Activated CD8-positive, alpha-beta T cell treated with anti-CD3 and anti-CD28 coated beads for 36 hours (primary cell): ENCODE measurements at regions not wholly inside any gene's neighbourhood (a gene's known extent, or its start where the extent isn't known, plus 50 kb on each side); places are given as distances from the start of the nearest gene placed in this dataset.
"Not testable (repeated sequence)": the region's sequence is repeated elsewhere in the genome, so short reads cannot be mapped to it uniquely, and the experiment has no call there.

ENCODE experiments used
- ATAC-seq: fragments of 200-7000 bp; cut with Tn5 transposase; one replicate; pipeline ENCODE4 v1.10.0; 2021; ENCODE audit warnings: mild to moderate bottlenecking, moderate library complexity
- CTCF ChIA-PET: fragments of 350-600 bp; sonication (Branson Sonifier 250); formaldehyde crosslinking; loops from one replicate; lab custom pipeline; 2021; ENCODE audit warnings: antibody characterized with exemption; lab: Charles Lee
- POLR2A ChIA-PET: fragments of 350-600 bp; sonication (Branson Sonifier 250); formaldehyde crosslinking; loops from one replicate; lab custom pipeline; 2021; ENCODE audit warnings: antibody characterized with exemption; lab: Charles Lee
- DNase-seq: peaks from one replicate; pipeline ENCODE4 v3.0.0-alpha.2; 2020
- H3K27ac Mint-ChIP-seq: one replicate; pipeline ENCODE4 v1.8.0; 2021; ENCODE audit warnings: mild to moderate bottlenecking, mixed read lengths
- H3K27me3 Mint-ChIP-seq: one replicate; pipeline ENCODE4 v1.8.0; 2021; ENCODE audit warnings: mixed read lengths
- H3K36me3 Mint-ChIP-seq: one replicate; pipeline ENCODE4 v1.8.0; 2021; ENCODE audit warnings: low read depth, mixed read lengths
- H3K4me1 Mint-ChIP-seq: one replicate; pipeline ENCODE4 v1.8.0; 2021; ENCODE audit warnings: low read depth, mixed read lengths
- H3K4me3 Mint-ChIP-seq: one replicate; pipeline ENCODE4 v1.8.0; 2021; ENCODE audit warnings: mild to moderate bottlenecking, moderate library complexity, mixed read lengths
- H3K9me3 Mint-ChIP-seq: one replicate; pipeline ENCODE4 v1.8.0; 2021; ENCODE audit warnings: mixed read lengths
- intact Hi-C: fragments of 100-400 bp; cut with micrococcal nuclease; formaldehyde crosslinking; loops from one replicate; pipeline ENCODE4 v1.10.0; 2022
- TF ChIP-seq, protein P1 (sequence below): fragments of 200-600 bp; IDR thresholded peaks from one replicate; pipeline ENCODE4 v1.8.0; 2022; ENCODE audit warnings: antibody characterized with exemption, mild to moderate bottlenecking

- H3K4me1 Mint-ChIP-seq = no peaks in the 10 kb centered on the region
- peaks cover 4% of the 10 kb centered on the region for H3K27me3 Mint-ChIP-seq
- no peak for DNase-seq
- H3K4me3 Mint-ChIP-seq = no peak overlapping the region
- CTCF ChIA-PET = no interaction called here
- ATAC-seq = no peak
- intact Hi-C loops = no loop called here
- no peak overlapping the region for H3K27ac Mint-ChIP-seq
- no peaks in the 10 kb centered on the region for H3K36me3 Mint-ChIP-seq
- TF ChIP-seq, protein P1, sequence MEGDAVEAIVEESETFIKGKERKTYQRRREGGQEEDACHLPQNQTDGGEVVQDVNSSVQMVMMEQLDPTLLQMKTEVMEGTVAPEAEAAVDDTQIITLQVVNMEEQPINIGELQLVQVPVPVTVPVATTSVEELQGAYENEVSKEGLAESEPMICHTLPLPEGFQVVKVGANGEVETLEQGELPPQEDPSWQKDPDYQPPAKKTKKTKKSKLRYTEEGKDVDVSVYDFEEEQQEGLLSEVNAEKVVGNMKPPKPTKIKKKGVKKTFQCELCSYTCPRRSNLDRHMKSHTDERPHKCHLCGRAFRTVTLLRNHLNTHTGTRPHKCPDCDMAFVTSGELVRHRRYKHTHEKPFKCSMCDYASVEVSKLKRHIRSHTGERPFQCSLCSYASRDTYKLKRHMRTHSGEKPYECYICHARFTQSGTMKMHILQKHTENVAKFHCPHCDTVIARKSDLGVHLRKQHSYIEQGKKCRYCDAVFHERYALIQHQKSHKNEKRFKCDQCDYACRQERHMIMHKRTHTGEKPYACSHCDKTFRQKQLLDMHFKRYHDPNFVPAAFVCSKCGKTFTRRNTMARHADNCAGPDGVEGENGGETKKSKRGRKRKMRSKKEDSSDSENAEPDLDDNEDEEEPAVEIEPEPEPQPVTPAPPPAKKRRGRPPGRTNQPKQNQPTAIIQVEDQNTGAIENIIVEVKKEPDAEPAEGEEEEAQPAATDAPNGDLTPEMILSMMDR = no peak
- no peaks in the 10 kb centered on the region for H3K9me3 Mint-ChIP-seq
- POLR2A ChIA-PET = no interaction called here
Observed at GRCh38 chr6:140002396-140003022, 628.1 kb upstream of the CITED2 start.

GRCh38 chr6:140001821-140002341, 627.4 kb upstream of the CITED2 start:
- H3K4me1 Mint-ChIP-seq = no peaks in the 10 kb centered on the region
- H3K27me3 Mint-ChIP-seq = peaks cover 4% of the 10 kb centered on the region
- ChIA-PET CTCF (no interaction called here), POLR2A (no interaction called here)
- TF ChIP-seq, protein P1 = no peak
- no peaks in the 10 kb centered on the region for H3K9me3 Mint-ChIP-seq
- ATAC-seq (no peak), DNase-seq (no peak)
- no peak overlapping the region for H3K27ac Mint-ChIP-seq
- no peaks in the 10 kb centered on the region for H3K36me3 Mint-ChIP-seq
- H3K4me3 Mint-ChIP-seq = no peak overlapping the region
- intact Hi-C loops = no loop called here

- Mint-ChIP-seq H3K4me3 (no peak overlapping the region), H3K4me1 (no peaks in the 10 kb centered on the region), H3K27me3 (no peaks in the 10 kb centered on the region), H3K27ac (no peak overlapping the region), H3K9me3 (no peaks in the 10 kb centered on the region), H3K36me3 (no peaks in the 10 kb centered on the region)
- ChIA-PET POLR2A (no interaction called here), CTCF (no interaction called here)
- ATAC-seq (no peak), DNase-seq (no peak)
- TF ChIP-seq, protein P1 = no peak
- intact Hi-C loops = no loop called here
Observed at GRCh38 chr6:140001005-140001404, 626.6 kb upstream of the CITED2 start.

GRCh38 chr6:139999661-140000060, 625.2 kb upstream of the CITED2 start:
- CTCF ChIA-PET, H3K27me3 Mint-ChIP-seq, H3K4me3 Mint-ChIP-seq, intact Hi-C loops, ATAC-seq, H3K4me1 Mint-ChIP-seq, DNase-seq, H3K27ac Mint-ChIP-seq, H3K9me3 Mint-ChIP-seq, POLR2A ChIA-PET, H3K36me3 Mint-ChIP-seq: not testable (repeated sequence)

DNA sequence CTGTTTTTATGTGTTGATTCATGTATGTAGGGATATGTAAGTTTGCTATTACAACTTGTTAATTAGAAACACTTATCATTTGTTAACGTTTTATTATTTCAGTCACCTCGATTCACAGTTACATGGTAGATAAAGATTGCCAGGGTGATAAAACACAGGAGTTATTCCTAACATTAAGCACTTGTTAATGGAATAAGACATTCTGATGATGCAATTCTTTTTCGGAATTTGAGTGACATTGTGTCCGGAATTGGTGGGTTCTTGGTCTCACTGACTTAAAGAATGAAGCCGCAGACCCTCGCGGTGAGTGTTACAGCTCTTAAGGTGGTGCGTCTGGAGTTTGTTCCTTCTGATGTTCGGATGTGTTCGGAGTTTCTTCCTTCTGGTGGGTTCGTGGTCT, 624.0 kb upstream of the CITED2 start:
- H3K27ac Mint-ChIP-seq, intact Hi-C loops, ATAC-seq, H3K36me3 Mint-ChIP-seq, H3K27me3 Mint-ChIP-seq, H3K4me1 Mint-ChIP-seq, DNase-seq, CTCF ChIA-PET, H3K4me3 Mint-ChIP-seq, POLR2A ChIA-PET, H3K9me3 Mint-ChIP-seq: not testable (repeated sequence)

DNA sequence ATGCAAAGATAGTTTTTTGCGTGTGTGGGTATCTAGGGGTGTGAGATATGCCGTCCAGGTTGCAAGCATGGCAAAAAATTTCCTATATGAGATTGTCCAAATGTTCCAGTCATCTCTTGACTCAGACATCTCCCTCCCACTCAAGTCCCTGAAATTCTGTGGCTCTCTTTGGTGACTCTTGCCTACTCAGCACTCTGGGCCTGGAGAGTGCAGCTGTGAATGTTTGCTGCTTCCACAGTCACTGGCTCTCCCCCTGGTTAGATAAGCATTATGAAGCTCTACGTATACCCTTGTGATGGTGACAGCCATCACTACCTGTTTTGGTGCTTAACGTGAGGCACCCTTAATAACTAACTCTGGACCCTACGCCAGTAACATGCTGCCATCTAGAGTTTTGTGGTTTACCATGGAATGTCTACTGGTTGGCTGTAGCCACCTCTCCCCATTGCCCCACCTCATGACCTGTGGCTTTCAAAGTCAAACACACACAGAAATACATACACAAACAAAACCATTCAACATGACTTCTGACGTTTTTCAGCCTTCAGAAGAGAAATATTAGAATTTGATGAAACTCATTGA, 621.9 kb upstream of the CITED2 start:
- TF ChIP-seq, protein P1 = no peak
- intact Hi-C loops = no loop called here
- POLR2A ChIA-PET = no interaction called here
- Mint-ChIP-seq H3K27ac (no peak overlapping the region), H3K4me1 (no peaks in the 10 kb centered on the region), H3K27me3 (no peaks in the 10 kb centered on the region), H3K36me3 (no peaks in the 10 kb centered on the region), H3K4me3 (no peak overlapping the region), H3K9me3 (no peaks in the 10 kb centered on the region)
- CTCF ChIA-PET = no interaction called here
- DNase-seq = peak; percentile 5
- peak; percentile 58 for ATAC-seq
